AG10803 (cell line): ENCODE measurements at regions not wholly inside any gene's neighbourhood (a gene's known extent, or its start where the extent isn't known, plus 50 kb on each side); places are given as distances from the start of the nearest gene placed in this dataset.
A peak's percentile ranks its signal among the peaks of the same experiment; 100 is the strongest.
"Not testable (repeated sequence)": the region's sequence is repeated elsewhere in the genome, so short reads cannot be mapped to it uniquely, and the experiment has no call there.

Experiments
- DNase-seq: peaks from one replicate; pipeline ENCODE4 v3.0.0; 2010; ENCODE audit warnings: low read depth
- H3K4me3 ChIP-seq: 2 replicates; pipeline ENCODE4 v1.5.1; 2011; ENCODE audit warnings: mild to moderate bottlenecking, low read length, control low read depth
- TF ChIP-seq, protein P1 (sequence below): conservative IDR thresholded peaks from 2 replicates; pipeline ENCODE4 v1.5.1; 2011; ENCODE audit warnings: mild to moderate bottlenecking, low read length, control low read depth, inconsistent platforms

DNA sequence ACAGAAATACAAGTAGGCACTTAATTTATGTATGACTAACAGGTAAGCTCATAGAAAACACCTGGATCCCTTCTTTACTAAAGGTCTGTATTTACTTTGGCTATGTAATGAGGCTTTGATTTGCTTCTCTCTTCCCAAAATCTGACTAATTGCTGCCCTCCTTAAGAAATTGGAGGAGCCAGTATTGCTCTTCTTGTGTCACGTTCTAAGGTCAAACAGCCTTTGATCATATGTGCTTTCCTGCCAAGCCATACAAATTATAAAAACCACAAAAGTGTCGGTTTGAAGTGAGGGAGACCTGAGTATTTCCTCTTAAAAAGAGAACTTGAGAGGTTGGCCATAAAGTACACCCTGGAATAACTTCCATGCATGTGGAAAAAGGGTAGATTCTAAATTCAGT lies 112.1 kb upstream of the MB21D2 start:
- H3K4me3 ChIP-seq, result no peak overlapping the region
- TF ChIP-seq, protein P1, sequence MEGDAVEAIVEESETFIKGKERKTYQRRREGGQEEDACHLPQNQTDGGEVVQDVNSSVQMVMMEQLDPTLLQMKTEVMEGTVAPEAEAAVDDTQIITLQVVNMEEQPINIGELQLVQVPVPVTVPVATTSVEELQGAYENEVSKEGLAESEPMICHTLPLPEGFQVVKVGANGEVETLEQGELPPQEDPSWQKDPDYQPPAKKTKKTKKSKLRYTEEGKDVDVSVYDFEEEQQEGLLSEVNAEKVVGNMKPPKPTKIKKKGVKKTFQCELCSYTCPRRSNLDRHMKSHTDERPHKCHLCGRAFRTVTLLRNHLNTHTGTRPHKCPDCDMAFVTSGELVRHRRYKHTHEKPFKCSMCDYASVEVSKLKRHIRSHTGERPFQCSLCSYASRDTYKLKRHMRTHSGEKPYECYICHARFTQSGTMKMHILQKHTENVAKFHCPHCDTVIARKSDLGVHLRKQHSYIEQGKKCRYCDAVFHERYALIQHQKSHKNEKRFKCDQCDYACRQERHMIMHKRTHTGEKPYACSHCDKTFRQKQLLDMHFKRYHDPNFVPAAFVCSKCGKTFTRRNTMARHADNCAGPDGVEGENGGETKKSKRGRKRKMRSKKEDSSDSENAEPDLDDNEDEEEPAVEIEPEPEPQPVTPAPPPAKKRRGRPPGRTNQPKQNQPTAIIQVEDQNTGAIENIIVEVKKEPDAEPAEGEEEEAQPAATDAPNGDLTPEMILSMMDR, result no peak
- DNase-seq, result no peak

DNA sequence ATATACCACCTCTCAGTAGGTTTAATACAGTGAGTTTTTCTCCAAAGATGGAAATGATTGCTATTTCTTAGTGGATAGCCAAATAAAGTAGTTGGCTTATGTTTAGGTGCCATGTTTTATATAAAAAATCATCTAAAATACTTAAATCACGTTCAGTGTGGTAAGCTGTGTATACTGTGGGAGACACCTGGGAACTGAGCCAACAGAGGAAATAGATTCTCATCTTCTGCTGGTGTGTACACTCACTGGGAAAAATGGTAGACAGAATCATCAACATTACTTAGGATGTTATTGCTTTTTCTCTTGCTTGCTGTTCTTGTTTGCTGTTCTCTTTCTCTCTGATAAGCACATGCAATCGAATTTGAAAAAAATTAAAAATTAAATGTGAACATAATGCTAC lies 112.6 kb upstream of the MB21D2 start:
- DNase-seq, result peak; percentile 16
- H3K4me3 ChIP-seq, result no peak overlapping the region
- TF ChIP-seq, protein P1, result no peak

DNA sequence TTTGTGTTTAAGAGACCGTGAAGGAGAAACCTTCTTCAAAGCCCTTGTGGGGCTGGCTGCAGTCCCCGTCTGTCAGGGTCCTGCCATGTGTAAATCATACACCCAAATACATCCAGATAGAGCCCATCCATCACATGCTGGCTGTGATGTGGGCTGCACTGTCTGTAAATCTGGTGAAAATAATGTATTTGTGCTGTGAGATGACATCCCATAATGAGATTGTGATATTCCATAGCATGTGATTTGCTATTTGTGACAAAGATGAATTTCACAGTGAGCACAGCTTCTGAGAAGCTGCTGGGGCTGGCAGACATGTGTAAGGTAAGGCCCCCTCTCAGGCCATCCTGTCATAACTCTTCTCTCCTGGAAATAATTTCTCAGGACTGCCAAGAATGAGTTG lies 114.3 kb upstream of the MB21D2 start:
- DNase-seq, result no peak
- TF ChIP-seq, protein P1, result no peak
- no peak overlapping the region for H3K4me3 ChIP-seq

DNA sequence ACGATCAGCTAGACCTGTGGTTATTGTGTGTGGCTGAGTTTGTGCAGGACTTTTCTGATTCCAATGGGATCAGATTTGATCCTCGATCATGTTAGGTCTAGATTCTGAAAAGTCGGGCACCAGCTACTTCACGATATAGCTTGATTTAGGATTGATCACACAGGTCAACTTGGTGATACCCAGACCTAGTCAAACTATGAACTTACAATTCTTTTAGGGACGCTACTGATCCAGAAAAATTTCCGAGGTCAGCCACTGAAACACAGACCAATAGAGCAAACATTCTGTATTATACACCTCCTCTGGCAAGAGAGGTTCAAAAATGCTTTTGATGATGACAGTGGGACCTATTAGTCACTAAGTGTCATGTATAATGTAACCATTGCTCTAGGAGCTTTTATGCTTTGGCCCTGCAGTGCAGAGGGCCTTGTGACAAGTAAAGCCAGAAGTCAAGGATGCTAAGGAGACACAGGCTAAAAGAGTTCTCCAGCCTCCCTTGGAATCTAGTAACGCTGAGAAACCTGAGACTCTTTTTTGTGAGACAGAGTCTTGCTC lies 115.6 kb upstream of the MB21D2 start:
- TF ChIP-seq, protein P1, result no peak
- no peak overlapping the region for H3K4me3 ChIP-seq
- no peak for DNase-seq

DNA sequence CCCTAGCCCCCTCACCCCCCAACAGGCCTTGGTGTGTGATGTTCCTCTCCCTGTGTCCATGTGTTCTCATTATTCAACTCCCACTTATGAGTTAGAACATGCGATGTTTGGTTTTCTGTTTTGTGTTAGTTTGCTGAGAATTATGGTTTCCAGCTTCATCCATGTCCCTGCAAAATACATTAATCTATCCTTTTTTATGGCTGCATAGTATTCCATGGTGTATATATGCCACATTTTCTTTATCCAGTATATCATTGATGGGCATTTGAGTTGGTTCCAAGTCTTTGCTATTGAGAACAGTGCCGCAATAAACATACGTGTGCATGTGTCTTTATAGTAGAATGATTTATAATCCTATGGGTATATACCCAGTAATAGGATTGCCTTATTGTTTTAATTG lies 120.2 kb upstream of the MB21D2 start:
- H3K4me3 ChIP-seq, DNase-seq: not testable (repeated sequence)

DNA sequence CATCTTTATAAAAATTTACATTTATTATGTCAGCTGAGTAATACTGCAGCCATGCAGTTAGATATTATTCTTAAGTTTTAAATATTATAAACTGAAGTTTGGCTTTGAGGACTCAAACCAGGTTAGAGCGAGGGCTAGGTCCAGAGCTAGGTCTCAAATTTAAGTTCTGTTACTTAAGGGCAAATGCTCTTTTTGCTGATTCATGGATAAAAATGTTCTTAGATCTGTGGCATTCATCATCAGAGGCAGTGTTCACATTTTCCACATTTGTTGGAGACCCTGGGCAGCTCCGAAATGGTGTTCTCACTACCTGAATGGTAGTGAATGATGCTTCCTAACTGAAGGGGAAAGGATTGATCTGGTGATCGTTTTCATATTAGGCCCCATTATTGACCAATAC lies 121.4 kb upstream of the MB21D2 start:
- TF ChIP-seq, protein P1, result no peak
- no peak for DNase-seq
- no peak overlapping the region for H3K4me3 ChIP-seq

DNA sequence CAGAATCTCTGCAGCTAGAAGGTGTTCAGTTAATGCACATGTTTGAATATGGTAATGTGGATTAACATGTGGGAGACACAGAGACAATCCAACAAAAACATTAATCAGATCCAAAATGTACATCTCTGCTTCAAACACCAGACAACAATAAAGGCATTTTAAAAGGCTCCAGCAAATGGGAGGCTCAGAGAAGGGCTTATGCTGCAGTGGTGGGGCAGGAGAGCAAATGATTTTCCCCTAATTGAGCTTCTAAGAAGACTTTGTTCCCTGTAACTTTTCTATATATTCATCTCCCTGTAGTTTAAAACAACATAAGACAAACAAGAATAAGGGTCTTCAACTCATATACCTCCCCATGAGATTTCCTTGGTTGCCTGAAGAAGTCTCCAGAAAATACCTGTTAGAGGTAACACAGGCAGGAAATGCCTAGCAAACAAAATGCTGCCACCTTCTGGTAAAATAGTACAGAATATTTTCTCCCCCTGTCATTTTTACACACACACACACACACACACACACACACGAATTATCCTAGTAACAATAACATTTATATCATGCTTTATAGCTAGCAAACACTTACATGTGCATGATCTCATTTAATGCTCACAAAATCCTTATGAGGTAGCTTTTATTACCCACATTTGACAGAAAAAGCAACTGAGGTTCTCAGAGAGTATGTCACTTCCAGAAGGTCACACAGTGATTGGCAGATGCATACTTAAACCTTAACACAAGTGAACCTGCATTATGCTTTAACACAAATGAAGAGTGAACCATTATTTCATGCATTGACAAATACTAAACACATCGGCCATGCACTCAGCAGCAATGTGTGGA lies 123.4 kb upstream of the MB21D2 start:
- H3K4me3 ChIP-seq, result no peak overlapping the region
- TF ChIP-seq, protein P1, result peak; percentile 60
- DNase-seq, result peak; percentile 58
